Lung (tissue), 11 donors: ENCODE measurements at regions not wholly inside any gene's neighbourhood (a gene's known extent, or its start where the extent isn't known, plus 50 kb on each side); places are given as distances from the start of the nearest gene placed in this dataset.
A peak's percentile ranks its signal among the peaks of the same experiment; 100 is the strongest.

Experiments
- ATAC-seq: fragments of 200-7000 bp; cut with Tn5 transposase; one replicate; pipeline ENCODE4 v1.9.1; 2020; ENCODE audit warnings: moderate number of reproducible peaks; ENCODE audit not compliant: insufficient read depth, low FRiP score
- DNase-seq, 3 donors: peaks; one replicate each; pipeline ENCODE4 v3.0.0-alpha.2; 2013 to 2017
- H3K27ac ChIP-seq, 2 donors: one replicate each; pipeline ENCODE4 v1.5.1; 2013; ENCODE audit warnings: mild to moderate bottlenecking in 2 of 2, moderate library complexity in 2 of 2, control low read depth in 1 of 2, inconsistent platforms in 1 of 2, low read depth in 1 of 2, low read length in 1 of 2
- H3K27me3 ChIP-seq, 3 donors: one replicate each; pipeline ENCODE4 v1.5.1; 2013; ENCODE audit warnings: low read length in 2 of 3; ENCODE audit not compliant: control insufficient read depth in 3 of 3, insufficient read depth in 3 of 3
- H3K36me3 ChIP-seq, 4 donors: one replicate each; pipeline ENCODE4 v1.5.1; 2013; ENCODE audit warnings: low read length in 4 of 4, mild to moderate bottlenecking in 1 of 4, moderate library complexity in 1 of 4; ENCODE audit not compliant: control insufficient read depth in 4 of 4, insufficient read depth in 4 of 4
- H3K4me1 ChIP-seq, 5 donors: one replicate each; pipeline ENCODE4 v1.5.1; 2013; ENCODE audit warnings: low read length in 5 of 5, mild to moderate bottlenecking in 2 of 5, moderate library complexity in 1 of 5; ENCODE audit not compliant: control insufficient read depth in 5 of 5, insufficient read depth in 5 of 5
- H3K4me3 ChIP-seq: one replicate; pipeline ENCODE4 v1.5.1; 2013; ENCODE audit warnings: mild to moderate bottlenecking, control low read depth, moderate library complexity
- H3K9ac ChIP-seq, 2 donors: one replicate each; pipeline ENCODE4 v1.5.1; 2013; ENCODE audit warnings: low read length in 2 of 2, control low read depth in 1 of 2; ENCODE audit not compliant: insufficient read depth in 1 of 2
- H3K9me3 ChIP-seq, 4 donors: one replicate each; pipeline ENCODE4 v1.5.1; 2013; ENCODE audit warnings: low read length in 3 of 4, mild to moderate bottlenecking in 1 of 4, moderate library complexity in 1 of 4; ENCODE audit not compliant: control insufficient read depth in 4 of 4, insufficient read depth in 3 of 4
- CTCF ChIP-seq: IDR thresholded peaks from 2 replicates; pipeline ENCODE4 v1.5.1; 2012; ENCODE audit warnings: mild to moderate bottlenecking; ENCODE audit errors: control extremely low read depth, extremely low read depth
- WGBS, 2 donors: extraction: QIAGEN DNeasy Blood & Tissue Kit; methylation state at CpG; one replicate each; pipeline ENCODE4 v1.1.7; 2013; 5-methylcytosine and 5-hydroxymethylcytosine counted together
- donor health status: control.
- donor health status: control.
- donor health status: Bipolar disorder and iron deficiency.
- donor health status: healthy.
- donor health status: DM: yes; HTN: yes; CAD: no.

- Histone ChIP-seq H3K36me3 (no peaks in the 10 kb centered on the region), H3K9me3 (no peaks in the 10 kb centered on the region), H3K4me1 (peaks cover 0 to 10% (median 0%) of the 10 kb centered on the region in 5 donors), H3K4me3 (no peak overlapping the region), H3K9ac (no peak overlapping the region), H3K27me3 (no peaks in the 10 kb centered on the region), H3K27ac (no peak overlapping the region)
- no peak for TF ChIP-seq CTCF
- DNase-seq (no peak), ATAC-seq (no peak)
- WGBS, 2 donors, result 84 to 88% methylated on average over 2 of the region's 2 CpGs
Measured at GRCh38 chr12:105575235-105575634, 244.7 kb downstream of the C12orf75 start.

GRCh38 chr12:105576261-105576660, 245.8 kb downstream of the C12orf75 start:
- ATAC-seq (no peak), DNase-seq (no peak)
- Histone ChIP-seq H3K27ac (no peak overlapping the region), H3K27me3 (no peaks in the 10 kb centered on the region), H3K4me3 (no peak overlapping the region), H3K9ac (no peak overlapping the region), H3K9me3 (no peaks in the 10 kb centered on the region), H3K4me1 (peaks cover 0 to 7% (median 0%) of the 10 kb centered on the region in 5 donors), H3K36me3 (no peaks in the 10 kb centered on the region)
- no peak for TF ChIP-seq CTCF
- WGBS, 2 donors, result 96 to 97% methylated on average over 2 of the region's 2 CpGs

- Histone ChIP-seq H3K4me3 (no peak overlapping the region), H3K9ac (no peak overlapping the region), H3K4me1 (peaks cover 0 to 7% (median 0%) of the 10 kb centered on the region in 5 donors), H3K9me3 (no peaks in the 10 kb centered on the region), H3K27me3 (no peaks in the 10 kb centered on the region), H3K36me3 (no peaks in the 10 kb centered on the region), H3K27ac (no peak overlapping the region)
- peak; percentile 53 for ATAC-seq
- peak in 1 of 3 donors; percentile 29 for DNase-seq
- TF ChIP-seq CTCF, result no peak
- whole genome bisulfite sequencing, 2 donors, result 42 to 67% methylated on average over 5 of the region's 5 CpGs
Measured at GRCh38 chr12:105580821-105581352, 250.4 kb downstream of the C12orf75 start.

GRCh38 chr12:105581420-105581819, 250.9 kb downstream of the C12orf75 start:
- no peaks in the 10 kb centered on the region for H3K27me3 ChIP-seq
- ATAC-seq, result no peak
- no peak overlapping the region for H3K9ac ChIP-seq
- no peak overlapping the region for H3K4me3 ChIP-seq
- 74 to 77% methylated on average over 6 of the region's 6 CpGs for WGBS, 2 donors
- no peaks in the 10 kb centered on the region for H3K9me3 ChIP-seq
- H3K27ac ChIP-seq, result no peak overlapping the region
- no peaks in the 10 kb centered on the region for H3K36me3 ChIP-seq
- DNase-seq, result no peak
- no peak for TF ChIP-seq CTCF
- peaks cover 0 to 7% (median 0%) of the 10 kb centered on the region in 5 donors for H3K4me1 ChIP-seq
